Liver (tissue), 3 donors: ENCODE measurements at regions not wholly inside any gene's neighbourhood (a gene's known extent, or its start where the extent isn't known, plus 50 kb on each side); places are given as distances from the start of the nearest gene placed in this dataset.

Experiments used
- ATF3 ChIP-seq: IDR thresholded peaks from 2 replicates; pipeline ENCODE4 v1.6.1; 2016; ENCODE audit warnings: antibody characterized with exemption
- CTCF ChIP-seq: fragments of 150-350 bp; IDR thresholded peaks from 2 replicates; pipeline ENCODE4 v1.5.1; 2017; ENCODE audit warnings: improper control_type of control experiment, low read depth, low read length; ENCODE audit not compliant: missing input control
- EGR1 ChIP-seq, 2 donors: IDR thresholded peaks; 2 replicates each; pipeline ENCODE4 v1.6.1; 2016 to 2018; ENCODE audit warnings: antibody characterized with exemption in 2 of 2, low read depth in 2 of 2
- GABPA ChIP-seq, 2 donors: IDR thresholded peaks in 1 of 2; conservative IDR thresholded peaks in 1 of 2; 2 replicates each; pipeline ENCODE4 v1.6.1; 2016; ENCODE audit warnings: antibody characterized with exemption in 2 of 2, mild to moderate bottlenecking in 1 of 2, moderate library complexity in 1 of 2
- JUND ChIP-seq, 2 donors: IDR thresholded peaks; 2 replicates each; pipeline ENCODE4 v1.6.1; 2016; ENCODE audit warnings: antibody characterized with exemption in 2 of 2
- MAX ChIP-seq: IDR thresholded peaks from 2 replicates; pipeline ENCODE4 v1.6.1; 2016; ENCODE audit warnings: antibody characterized with exemption
- RAD21 ChIP-seq, 2 donors: IDR thresholded peaks; 2 replicates each; pipeline ENCODE4 v1.6.1; 2016; ENCODE audit warnings: antibody characterized with exemption in 2 of 2, mild to moderate bottlenecking in 2 of 2
- REST ChIP-seq: IDR thresholded peaks from 2 replicates; pipeline ENCODE4 v1.6.1; 2016; ENCODE audit warnings: antibody characterized with exemption, mild to moderate bottlenecking
- RXRA ChIP-seq, 2 donors: IDR thresholded peaks; 2 replicates each; pipeline ENCODE4 v1.6.1; 2017 to 2018; ENCODE audit warnings: antibody characterized with exemption in 2 of 2, mild to moderate bottlenecking in 1 of 2
- SP1 ChIP-seq: IDR thresholded peaks from 2 replicates; pipeline ENCODE4 v1.6.1; 2018; ENCODE audit warnings: antibody characterized with exemption, mild to moderate bottlenecking
- TAF1 ChIP-seq: conservative IDR thresholded peaks from 2 replicates; pipeline ENCODE4 v1.6.1; 2016; ENCODE audit warnings: antibody characterized with exemption, mild to moderate bottlenecking
- YY1 ChIP-seq: IDR thresholded peaks from 2 replicates; pipeline ENCODE4 v1.6.1; 2016; ENCODE audit warnings: antibody characterized with exemption, mild to moderate bottlenecking
- ZBTB33 ChIP-seq: IDR thresholded peaks from 2 replicates; pipeline ENCODE4 v1.6.1; 2016; ENCODE audit warnings: antibody characterized with exemption
- donor health status: healthy.
- donor health status: healthy.

GRCh38 chr5:152683205-152683604 is 278.1 kb upstream of the NMUR2 start:
- TF ChIP-seq CTCF (no peak), REST (no peak), ATF3 (no peak), RAD21 (IDR thresholded peaks at IDR 0.05) (no peak), TAF1 (no peak), MAX (no peak), RXRA (IDR thresholded peaks at IDR 0.05) (no peak), JUND (IDR thresholded peaks at IDR 0.05) (no peak), EGR1 (IDR thresholded peaks at IDR 0.05; ENCODE audit: low read depth in 2 of 2) (no peak), ZBTB33 (no peak), YY1 (no peak), GABPA (IDR thresholded peaks at IDR 0.05 in 1 of 2, conservative IDR thresholded peaks at IDR 0.05 in 1 of 2) (no peak), SP1 (no peak)
